Breast epithelium (tissue), 3 donors: ENCODE measurements at regions not wholly inside any gene's neighbourhood (a gene's known extent, or its start where the extent isn't known, plus 50 kb on each side); places are given as distances from the start of the nearest gene placed in this dataset.

Experiments used
- CTCF ChIP-seq, 3 donors: fragments of 450-650 bp; IDR thresholded peaks; one replicate each; pipeline ENCODE4 v1.5.1; 2016 to 2017; ENCODE audit warnings: antibody characterized with exemption in 3 of 3, mild to moderate bottlenecking in 3 of 3, moderate library complexity in 3 of 3
- POLR2A ChIP-seq: fragments of 450-650 bp; IDR thresholded peaks from one replicate; pipeline ENCODE4 v1.6.1; 2016; ENCODE audit warnings: antibody characterized with exemption, mild to moderate bottlenecking, moderate library complexity
- POLR2AphosphoS5 ChIP-seq, 3 donors: sonication (generic); formaldehyde crosslinking; IDR thresholded peaks; one replicate each; pipeline ENCODE4 v1.6.1; 2017; ENCODE audit warnings: antibody characterized with exemption in 3 of 3

GRCh38 chr17:70888324-70888723 lies 719.0 kb downstream of the KCNJ2 start:
- TF ChIP-seq CTCF (IDR thresholded peaks at IDR 0.05): no peak
- TF ChIP-seq POLR2A: no peak
- TF ChIP-seq POLR2AphosphoS5 (IDR thresholded peaks at IDR 0.05): no peak
